ENCODE measurements at regions not wholly inside any gene's neighbourhood (a gene's known extent, or its start where the extent isn't known, plus 50 kb on each side); places are given as distances from the start of the nearest gene placed in this dataset.

DNA sequence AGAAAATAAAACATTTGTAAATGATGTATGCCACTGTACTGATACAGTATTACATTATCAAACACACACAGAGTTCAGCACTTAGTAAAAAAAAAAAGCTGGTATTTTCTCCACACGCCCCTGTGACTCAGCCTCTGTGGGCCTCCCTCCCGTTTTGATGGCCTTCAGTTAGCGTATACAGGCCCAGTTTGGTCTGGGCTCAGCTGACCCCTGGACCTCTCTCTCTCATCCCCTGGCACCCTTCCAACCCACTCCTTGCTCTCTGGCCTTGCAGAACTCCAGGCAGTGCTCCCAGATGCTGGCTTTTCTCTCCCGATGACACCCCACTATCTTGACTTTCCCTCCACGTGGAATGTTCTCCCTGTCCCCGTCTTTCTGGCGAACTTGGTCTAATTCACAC is 89.0 kb upstream of the LIMCH1 start:
- H3K27me3 ChIP-seq (ENCODE audit: control insufficient read depth in 2 of 2, insufficient read depth in 2 of 2, low read length in 2 of 2) = no peaks in the 10 kb centered on the region
- 93% methylated on average over 7 of the region's 7 CpGs for WGBS (ENCODE audit: insufficient coverage)
- H3K36me3 ChIP-seq (replicated peaks in 1 of 2; ENCODE audit: control insufficient read depth in 1 of 2, insufficient read depth in 2 of 2, low read length in 2 of 2) = no peaks in the 10 kb centered on the region
- Mint-ChIP-seq H3K4me1 (peaks cover 16% of the 10 kb centered on the region), H3K9me3 (peaks cover 0 to 2% (median 0%) of the 10 kb centered on the region in 7 donors), H3K27ac (no peak overlapping the region), H3K36me3 (no peaks in the 10 kb centered on the region), H3K4me3 (no peak overlapping the region), H3K27me3 (ENCODE audit: low read depth in 3 of 3) (no peaks in the 10 kb centered on the region)
- no peak overlapping the region for H3K9ac ChIP-seq (ENCODE audit: insufficient read depth, low read length, poor library complexity, severe bottlenecking)
- H4K20me1 ChIP-seq (ENCODE audit: insufficient read depth, low read length) = no peaks in the 10 kb centered on the region
- no peaks in the 10 kb centered on the region for H3K79me2 ChIP-seq (ENCODE audit: insufficient read depth, low read length)
- H3K4me3 ChIP-seq (replicated peaks in 1 of 3; ENCODE audit: low read depth in 2 of 3, low read length in 3 of 3) = no peak overlapping the region
- H3K4me2 ChIP-seq (replicated peaks; ENCODE audit: extremely low read depth, low read length, poor library complexity, severe bottlenecking) = no peak overlapping the region
- TF ChIP-seq, protein P1, sequence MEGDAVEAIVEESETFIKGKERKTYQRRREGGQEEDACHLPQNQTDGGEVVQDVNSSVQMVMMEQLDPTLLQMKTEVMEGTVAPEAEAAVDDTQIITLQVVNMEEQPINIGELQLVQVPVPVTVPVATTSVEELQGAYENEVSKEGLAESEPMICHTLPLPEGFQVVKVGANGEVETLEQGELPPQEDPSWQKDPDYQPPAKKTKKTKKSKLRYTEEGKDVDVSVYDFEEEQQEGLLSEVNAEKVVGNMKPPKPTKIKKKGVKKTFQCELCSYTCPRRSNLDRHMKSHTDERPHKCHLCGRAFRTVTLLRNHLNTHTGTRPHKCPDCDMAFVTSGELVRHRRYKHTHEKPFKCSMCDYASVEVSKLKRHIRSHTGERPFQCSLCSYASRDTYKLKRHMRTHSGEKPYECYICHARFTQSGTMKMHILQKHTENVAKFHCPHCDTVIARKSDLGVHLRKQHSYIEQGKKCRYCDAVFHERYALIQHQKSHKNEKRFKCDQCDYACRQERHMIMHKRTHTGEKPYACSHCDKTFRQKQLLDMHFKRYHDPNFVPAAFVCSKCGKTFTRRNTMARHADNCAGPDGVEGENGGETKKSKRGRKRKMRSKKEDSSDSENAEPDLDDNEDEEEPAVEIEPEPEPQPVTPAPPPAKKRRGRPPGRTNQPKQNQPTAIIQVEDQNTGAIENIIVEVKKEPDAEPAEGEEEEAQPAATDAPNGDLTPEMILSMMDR (IDR thresholded peaks at IDR 0.05) = no peak
- intact Hi-C loops (cut with micrococcal nuclease) = no loop called here
- no peak overlapping the region for H2AFZ ChIP-seq (ENCODE audit: insufficient read depth, low read depth, low read length, poor library complexity, severe bottlenecking)
- H3K27ac ChIP-seq (ENCODE audit: low read depth in 1 of 2, low read length in 2 of 2) = no peak overlapping the region
- no peaks in the 10 kb centered on the region for H3K9me3 ChIP-seq (replicated peaks in 1 of 2; ENCODE audit: control insufficient read depth in 1 of 2, insufficient read depth in 1 of 2, low read length in 2 of 2)
- DNase-seq = no peak
- H3K4me1 ChIP-seq (ENCODE audit: control insufficient read depth in 1 of 2, insufficient read depth in 2 of 2, low read length in 2 of 2) = peaks cover 11 to 12% of the 10 kb centered on the region in 2 donors

DNA sequence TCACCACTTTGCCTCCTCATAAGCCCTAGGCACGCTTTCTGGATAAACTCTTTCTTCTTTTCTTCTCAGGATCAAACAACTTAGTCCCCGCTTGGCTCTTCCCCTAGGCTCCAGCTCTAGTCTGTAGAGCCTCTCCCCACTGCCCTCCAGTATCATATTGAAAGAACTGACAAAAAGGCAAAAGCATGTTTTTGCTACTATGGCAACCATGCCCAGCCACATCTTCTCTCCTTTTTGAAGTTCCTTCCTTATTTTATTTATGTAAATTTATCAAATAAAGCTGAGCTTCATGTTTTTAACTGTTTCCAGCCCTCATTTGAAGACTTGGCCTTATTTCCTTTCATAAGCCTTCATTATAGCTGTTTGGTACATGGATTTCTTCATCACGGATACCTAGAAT is 86.0 kb upstream of the LIMCH1 start:
- H3K4me1 Mint-ChIP-seq = peaks cover 16% of the 10 kb centered on the region
- no peak overlapping the region for H3K4me3 Mint-ChIP-seq
- 90% methylated on average over 2 of the region's 3 CpGs for WGBS (ENCODE audit: insufficient coverage)
- H3K4me2 ChIP-seq (replicated peaks; ENCODE audit: extremely low read depth, low read length, poor library complexity, severe bottlenecking) = no peak overlapping the region
- no peak overlapping the region for H3K9ac ChIP-seq (ENCODE audit: insufficient read depth, low read length, poor library complexity, severe bottlenecking)
- H3K9me3 ChIP-seq (replicated peaks in 1 of 2; ENCODE audit: control insufficient read depth in 1 of 2, insufficient read depth in 1 of 2, low read length in 2 of 2) = no peaks in the 10 kb centered on the region
- TF ChIP-seq, protein P1 (IDR thresholded peaks at IDR 0.05) = no peak
- H2AFZ ChIP-seq (ENCODE audit: insufficient read depth, low read depth, low read length, poor library complexity, severe bottlenecking) = no peak overlapping the region
- no peaks in the 10 kb centered on the region for H4K20me1 ChIP-seq (ENCODE audit: insufficient read depth, low read length)
- H3K79me2 ChIP-seq (ENCODE audit: insufficient read depth, low read length) = no peaks in the 10 kb centered on the region
- no peaks in the 10 kb centered on the region for H3K27me3 Mint-ChIP-seq (ENCODE audit: low read depth in 3 of 3)
- intact Hi-C loops (cut with micrococcal nuclease) = no loop called here
- H3K27me3 ChIP-seq (ENCODE audit: control insufficient read depth in 2 of 2, insufficient read depth in 2 of 2, low read length in 2 of 2) = no peaks in the 10 kb centered on the region
- H3K27ac Mint-ChIP-seq = peak overlapping the region in 1 of 7 donors; percentile 9
- H3K4me3 ChIP-seq (replicated peaks in 1 of 3; ENCODE audit: low read depth in 2 of 3, low read length in 3 of 3) = no peak overlapping the region
- peaks cover 0 to 2% (median 0%) of the 10 kb centered on the region in 7 donors for H3K9me3 Mint-ChIP-seq
- no peak overlapping the region for H3K27ac ChIP-seq (ENCODE audit: low read depth in 1 of 2, low read length in 2 of 2)
- no peak for DNase-seq
- no peaks in the 10 kb centered on the region for H3K36me3 ChIP-seq (replicated peaks in 1 of 2; ENCODE audit: control insufficient read depth in 1 of 2, insufficient read depth in 2 of 2, low read length in 2 of 2)
- no peaks in the 10 kb centered on the region for H3K36me3 Mint-ChIP-seq
- H3K4me1 ChIP-seq (ENCODE audit: control insufficient read depth in 1 of 2, insufficient read depth in 2 of 2, low read length in 2 of 2) = peaks cover 11 to 12% of the 10 kb centered on the region in 2 donors
